Activated CD4-positive, alpha-beta T cell treated with anti-CD3 and anti-CD28 coated beads for 48 hours (primary cell): ENCODE measurements at regions not wholly inside any gene's neighbourhood (a gene's known extent, or its start where the extent isn't known, plus 50 kb on each side); places are given as distances from the start of the nearest gene placed in this dataset.

Source experiments
- DNase-seq: peaks from one replicate; pipeline ENCODE4 v3.0.0-alpha.2; 2020

DNA sequence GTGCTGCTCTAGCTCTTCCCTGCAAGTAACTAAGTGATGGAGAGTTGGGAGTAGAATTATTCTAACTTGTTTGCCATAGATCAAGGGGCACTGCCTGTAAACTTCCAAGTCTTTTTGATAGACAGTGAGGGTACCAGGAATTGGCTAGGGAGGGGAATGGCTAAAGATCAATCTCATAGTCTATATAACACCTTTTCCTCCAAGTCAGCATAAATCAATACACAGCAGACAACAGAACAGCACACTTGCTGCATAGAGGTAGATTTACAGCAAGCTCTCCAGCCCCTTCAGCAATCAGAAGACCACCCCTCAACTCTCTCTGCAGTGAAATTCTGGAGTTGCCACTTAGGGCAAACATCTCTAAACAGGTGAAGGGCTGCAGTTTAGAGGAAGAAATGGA lies 643.5 kb upstream of the KLF4 start:
- DNase-seq, result no peak

DNA sequence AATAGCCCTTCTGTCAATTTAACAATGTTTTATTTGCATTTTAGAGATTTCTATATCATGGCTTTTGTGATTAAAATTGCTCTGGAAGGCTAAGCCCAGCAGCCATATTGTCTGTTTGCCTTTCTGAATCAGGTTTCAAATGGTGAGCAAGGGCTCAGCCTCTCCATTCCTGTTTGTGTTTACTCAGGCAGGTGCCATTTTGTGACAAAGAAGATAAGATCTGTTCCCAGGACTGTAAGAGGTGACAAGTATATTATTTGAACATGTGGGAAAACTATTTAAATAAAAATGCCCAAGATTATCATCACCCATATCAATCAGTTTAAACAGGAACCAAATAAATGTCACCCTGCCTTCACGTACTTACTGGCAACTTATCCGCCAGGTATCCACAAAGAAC lies 641.3 kb upstream of the KLF4 start:
- DNase-seq, result no peak

DNA sequence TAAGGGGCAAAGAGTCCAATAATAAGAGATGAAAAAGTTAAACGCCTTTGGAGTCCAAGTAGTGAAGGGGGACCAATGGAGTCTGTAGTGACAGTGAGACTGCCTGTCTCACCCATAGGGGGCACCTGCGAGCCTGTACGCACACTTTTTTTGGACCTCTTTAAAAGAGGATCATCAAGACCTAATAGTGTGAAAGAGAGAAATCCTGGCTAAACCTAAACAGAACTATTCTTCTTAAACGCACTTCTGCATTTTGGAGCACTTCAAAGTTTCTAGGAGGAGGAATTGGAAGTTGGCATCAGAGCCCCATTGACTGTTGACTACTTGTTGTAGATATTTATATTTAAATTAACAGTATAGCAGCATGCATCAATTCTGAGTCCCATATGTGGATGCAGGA lies 636.1 kb upstream of the KLF4 start:
- DNase-seq, result no peak

GRCh38 chr9:108119530-108120113 lies 630.1 kb upstream of the KLF4 start:
- DNase-seq, result no peak

DNA sequence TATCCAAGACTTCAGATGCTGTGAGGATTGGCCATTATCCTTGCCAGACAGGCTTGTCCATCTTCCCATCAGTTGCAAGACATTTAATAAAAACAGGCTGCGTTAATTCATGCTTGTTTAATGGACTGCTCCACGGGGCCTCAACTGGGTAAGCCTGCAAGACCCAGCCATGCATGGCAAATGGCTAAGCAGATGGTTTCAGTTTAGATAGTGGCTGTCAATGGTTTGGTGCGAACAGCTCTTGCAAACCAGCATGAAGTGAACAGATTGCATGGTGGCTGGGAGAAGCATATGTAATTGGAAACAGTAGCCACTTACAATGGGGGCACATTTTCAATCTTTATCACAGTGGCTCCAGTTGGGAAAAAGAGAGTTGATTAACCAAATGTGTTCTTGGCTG lies 628.2 kb upstream of the KLF4 start:
- DNase-seq, result no peak

DNA sequence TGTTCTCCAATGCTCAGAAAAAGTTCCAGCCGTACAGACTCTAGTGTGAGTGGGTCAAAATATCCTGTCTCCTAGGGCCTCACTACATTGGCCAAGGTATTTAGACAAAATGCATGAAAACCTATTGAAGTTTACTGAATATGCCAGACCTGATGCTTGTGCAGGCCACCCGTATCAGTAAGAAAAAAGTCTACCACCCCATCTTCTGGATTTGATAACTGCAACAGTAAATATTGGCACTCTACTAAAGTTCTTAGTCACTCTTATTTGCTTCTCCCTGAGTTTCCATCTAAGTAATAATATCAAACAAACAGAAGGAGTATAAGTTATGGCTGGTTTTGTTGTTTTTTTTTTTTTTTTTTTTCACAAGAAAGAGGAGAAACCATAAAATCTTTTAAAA lies 627.7 kb upstream of the KLF4 start:
- DNase-seq, result no peak

- DNase-seq, result no peak
Observed at GRCh38 chr9:108113596-108113995, 624.0 kb upstream of the KLF4 start.

DNA sequence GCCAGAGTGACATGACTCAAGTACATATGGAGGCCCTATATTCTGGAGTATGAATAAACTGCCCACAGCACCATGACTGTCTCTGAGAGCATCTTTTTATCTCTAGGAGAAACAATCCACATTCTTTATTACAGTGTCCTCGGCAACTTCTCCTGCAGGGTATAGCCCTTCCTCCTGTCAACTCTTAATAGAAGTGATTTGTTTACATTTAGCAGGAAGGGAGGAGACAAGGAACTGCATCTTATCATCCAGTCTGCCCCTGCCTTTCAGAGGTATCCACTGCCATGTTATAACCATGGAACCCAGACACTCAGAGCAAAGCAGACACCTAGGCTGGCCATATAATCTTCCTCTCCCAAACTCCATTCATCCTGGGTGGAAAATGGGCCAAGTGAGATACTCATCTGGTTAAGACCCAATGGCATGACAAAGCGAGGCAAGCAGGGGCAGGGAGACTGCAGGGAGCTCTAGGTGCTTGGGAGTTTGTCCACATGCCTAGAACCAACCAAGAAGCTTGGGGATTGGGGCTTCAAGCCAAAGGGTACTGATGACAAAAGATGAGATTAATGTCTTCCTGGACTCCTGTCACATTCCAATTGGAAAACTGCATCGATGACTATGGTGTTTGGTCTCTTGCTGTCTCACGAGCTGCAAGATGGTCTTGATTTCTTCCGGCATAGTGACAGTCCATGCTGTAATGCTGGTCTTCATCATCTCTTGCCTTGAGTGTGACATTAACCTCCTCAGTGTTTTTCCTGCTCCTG lies 620.5 kb upstream of the KLF4 start:
- no peak for DNase-seq

DNA sequence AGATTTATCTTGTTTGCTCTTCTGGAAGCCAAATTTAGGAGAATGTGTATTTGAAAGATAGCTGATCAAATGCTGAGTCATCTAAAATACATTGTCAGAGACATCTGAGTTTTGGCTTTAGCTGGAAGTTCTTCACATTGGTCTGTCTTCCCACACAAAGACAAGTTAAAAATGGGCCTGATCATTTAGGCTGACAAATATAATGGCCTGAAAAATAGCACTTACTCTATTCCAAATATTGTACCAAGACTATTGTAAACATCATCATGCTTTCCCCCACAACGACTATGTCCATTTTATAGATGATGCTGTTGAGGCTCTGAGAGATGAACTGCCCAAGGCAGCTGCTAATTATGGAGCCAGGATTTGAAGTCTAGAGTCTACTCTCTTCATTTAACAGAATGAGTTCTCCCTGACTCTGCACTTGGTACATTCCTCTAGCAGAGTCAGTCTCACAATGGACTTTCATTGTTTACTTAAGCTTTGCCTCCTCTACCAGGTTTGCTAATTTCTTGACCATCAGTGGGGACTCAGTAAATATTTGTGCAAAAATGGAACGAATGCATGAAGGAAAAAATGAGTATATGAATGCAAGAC lies 619.4 kb upstream of the KLF4 start:
- DNase-seq, result no peak

DNA sequence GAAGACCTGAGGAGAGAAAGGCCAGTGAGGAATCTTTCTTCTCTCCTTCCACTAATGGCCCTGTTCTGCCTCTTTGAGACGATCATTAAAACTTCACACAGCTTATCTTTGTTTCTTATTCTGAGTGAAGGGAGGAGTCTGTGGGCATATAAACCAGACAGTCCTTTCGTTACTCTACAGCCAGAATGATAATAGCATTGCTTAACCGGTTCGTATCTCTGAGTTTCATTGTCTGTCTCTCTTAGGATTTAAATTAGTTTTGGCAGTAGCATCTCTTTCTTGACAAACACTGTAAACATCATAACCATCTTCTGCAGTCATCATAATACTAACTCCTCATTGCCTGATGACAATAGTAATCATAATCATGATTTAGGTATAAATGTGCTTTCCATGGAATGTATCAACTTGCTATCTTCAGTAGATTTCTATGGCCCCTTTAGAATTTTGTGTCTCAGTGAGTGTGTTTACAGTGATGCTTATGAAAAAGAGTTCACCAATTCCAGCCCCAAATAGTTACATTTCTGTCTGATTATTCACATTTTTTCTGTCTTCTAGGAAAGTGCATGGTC lies 618.8 kb upstream of the KLF4 start:
- DNase-seq, result no peak

DNA sequence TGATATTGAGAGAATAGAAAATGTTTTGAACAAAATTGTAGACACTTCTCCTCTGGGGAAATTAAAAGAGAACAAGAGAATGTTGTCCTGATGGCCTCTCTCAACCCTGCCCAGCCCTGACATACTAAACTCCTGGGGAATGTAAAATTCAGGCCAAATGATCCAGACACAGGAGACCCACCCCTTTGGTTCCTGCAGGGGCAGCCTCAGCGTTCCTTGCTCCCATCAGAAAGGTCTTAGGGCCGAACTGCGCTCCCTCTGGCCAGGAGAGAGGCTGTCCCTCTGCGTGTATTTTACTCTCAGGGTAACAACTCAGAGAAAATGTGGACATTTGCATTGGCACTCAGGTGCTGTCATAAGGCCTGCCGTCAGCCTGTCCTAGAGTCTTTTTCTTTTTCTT lies 616.3 kb upstream of the KLF4 start:
- no peak for DNase-seq

DNA sequence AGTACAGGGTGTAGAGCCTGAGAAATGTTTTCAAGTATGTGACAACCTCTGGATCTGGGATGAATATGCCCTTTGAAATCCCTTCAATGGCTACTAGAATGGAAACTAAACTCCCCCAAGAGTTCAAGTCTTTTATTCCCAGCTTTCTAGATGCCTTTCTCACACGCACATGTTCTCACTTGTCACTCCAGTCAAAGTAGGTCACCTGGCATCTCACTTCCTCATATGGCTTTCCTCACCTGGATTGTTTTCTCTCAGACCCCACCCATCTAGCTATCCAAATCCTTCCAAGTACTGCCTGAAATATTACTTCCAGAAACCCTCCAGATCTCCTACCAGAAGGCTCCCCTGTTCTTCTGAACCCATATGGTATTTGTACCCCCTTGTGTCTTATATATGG lies 615.4 kb upstream of the KLF4 start:
- no peak for DNase-seq

- DNase-seq, result no peak
Observed at GRCh38 chr9:108103046-108103693, 613.6 kb upstream of the KLF4 start.

- no peak for DNase-seq
Observed at GRCh38 chr9:108101410-108101809, 611.8 kb upstream of the KLF4 start.

DNA sequence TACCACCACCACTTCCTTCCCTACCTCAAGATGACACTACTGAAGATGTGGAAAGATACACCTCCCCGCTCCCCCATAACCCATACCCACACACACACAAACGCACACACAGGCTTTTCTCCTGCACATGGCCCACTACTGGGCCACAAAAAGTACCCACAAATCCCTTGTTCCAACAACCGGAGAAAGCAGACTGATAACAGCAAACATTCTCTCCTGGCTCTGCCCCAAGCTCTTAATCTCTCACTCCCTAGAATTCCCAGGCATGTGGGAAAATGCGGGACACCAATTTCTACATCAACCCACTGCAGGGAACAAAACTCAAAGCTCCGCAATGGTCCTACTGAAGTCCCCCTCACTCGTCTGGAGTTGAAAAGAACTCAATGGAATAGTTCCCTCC lies 611.0 kb upstream of the KLF4 start:
- no peak for DNase-seq

- DNase-seq, result no peak
Observed at GRCh38 chr9:108099854-108100253, 610.3 kb upstream of the KLF4 start.

DNA sequence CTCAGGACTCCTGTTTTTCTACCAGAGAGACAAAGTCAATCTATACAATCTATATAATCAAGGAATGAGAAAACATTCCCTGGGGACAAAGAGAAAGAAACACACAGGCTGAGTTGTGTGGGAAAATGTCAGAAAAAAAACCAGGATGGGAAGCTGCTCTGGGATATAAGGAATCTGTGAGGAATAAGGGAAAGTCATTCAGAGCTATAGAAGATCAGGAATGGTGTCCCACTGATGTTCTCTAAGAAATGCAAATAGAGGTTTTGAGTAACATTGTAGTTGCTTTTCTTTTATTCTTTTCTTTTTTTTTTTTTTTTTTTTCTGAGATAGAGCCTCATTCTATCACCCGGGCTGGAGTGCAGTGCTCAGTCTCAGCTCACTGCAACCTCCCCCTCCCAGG lies 605.9 kb upstream of the KLF4 start:
- DNase-seq, result no peak

GRCh38 chr9:108094676-108094993 lies 605.1 kb upstream of the KLF4 start:
- DNase-seq, result no peak

DNA sequence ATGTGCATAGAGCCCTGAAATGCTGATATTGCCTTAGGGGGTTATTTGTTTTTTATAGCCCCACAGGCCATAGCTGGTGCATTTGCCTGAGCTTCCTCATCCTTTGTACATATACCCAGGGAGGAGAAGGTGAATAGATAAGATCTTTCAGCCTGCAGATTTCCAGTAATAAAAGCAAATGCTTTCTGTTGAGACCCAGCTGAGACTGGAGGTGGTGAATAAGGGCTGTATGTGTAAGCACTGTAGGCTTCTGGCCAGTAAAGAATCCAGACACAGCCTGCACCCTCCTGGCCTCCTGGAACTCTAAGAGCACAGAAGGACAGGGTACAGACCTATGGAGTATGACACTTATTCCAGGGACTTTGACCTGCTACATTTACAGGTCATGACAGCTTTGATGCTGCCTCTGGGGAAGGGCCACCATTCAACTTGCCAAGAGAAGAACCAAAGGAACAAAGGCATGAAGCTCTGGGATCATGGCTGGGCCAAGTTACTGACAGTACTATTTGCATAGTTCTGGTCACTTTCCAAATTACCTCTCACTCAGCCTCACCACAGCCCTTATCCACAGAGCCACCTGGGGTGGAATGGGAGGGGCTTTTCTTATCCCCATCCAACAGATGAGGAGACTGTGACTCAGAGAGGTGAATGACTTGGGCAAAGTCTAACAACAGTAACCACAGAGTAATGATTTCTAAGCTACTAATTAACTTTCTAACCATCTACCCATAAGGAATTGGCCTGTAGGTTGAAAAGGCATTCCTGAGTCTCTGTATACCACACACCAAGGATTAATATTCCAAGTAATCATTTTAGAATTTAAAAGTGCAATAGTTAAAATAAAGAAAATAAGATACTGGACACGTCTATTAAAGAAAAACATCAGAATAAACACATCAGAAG lies 604.5 kb upstream of the KLF4 start:
- no peak for DNase-seq

GRCh38 chr9:108088916-108089315 lies 599.3 kb upstream of the KLF4 start:
- DNase-seq, result no peak

DNA sequence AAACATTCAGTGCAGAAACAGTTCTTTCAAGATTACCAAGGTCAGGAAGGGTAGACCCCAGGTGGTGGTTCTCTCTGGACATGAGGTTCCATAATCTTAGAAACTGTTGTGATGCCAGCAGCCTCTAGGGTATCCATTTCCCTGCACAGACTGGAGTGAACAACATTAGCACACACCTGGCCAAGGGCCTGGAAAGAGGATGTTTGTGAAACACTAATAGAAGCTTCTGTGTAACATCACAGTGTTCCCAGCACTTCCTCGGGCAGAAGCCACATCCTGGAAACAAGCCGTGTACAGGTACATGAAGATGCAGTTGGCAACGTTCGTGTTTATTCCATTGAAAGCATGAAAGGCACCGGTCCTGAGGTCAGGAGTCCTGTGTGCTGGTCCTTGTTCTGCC lies 598.2 kb upstream of the KLF4 start:
- DNase-seq, result no peak

DNA sequence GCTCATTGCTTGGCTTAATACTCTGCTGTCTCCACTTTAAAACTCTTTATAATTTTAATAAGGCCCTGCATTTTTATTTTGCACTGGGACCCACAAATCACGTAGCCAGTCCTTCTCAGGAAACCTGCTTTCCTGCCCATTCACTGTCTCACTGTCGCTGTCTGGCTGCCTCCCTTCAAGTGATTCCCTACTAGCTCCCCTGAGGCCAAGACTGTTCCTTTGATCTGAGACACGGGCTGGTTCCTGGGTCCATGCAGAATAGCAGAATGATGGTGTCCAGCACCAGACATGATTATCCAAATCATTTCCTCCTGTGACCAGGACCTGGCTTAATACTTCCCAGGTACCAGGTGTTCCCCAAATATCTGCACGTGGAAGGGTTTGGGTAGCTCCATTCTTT lies 597.1 kb upstream of the KLF4 start:
- DNase-seq, result no peak

GRCh38 chr9:108085294-108085693 lies 595.7 kb upstream of the KLF4 start:
- DNase-seq, result no peak
